ENCODE measurements at regions not wholly inside any gene's neighbourhood (a gene's known extent, or its start where the extent isn't known, plus 50 kb on each side); places are given as distances from the start of the nearest gene placed in this dataset.

GRCh38 chr17:72046643-72047612 is 73.9 kb upstream of the SOX9 start:
- TF ChIP-seq REST (IDR thresholded peaks at IDR 0.05; ENCODE audit: low read depth) (no peak), ZBTB7A (IDR thresholded peaks at IDR 0.05; ENCODE audit: low read depth) (no peak), FOXM1 (IDR thresholded peaks at IDR 0.05; ENCODE audit: borderline replicate concordance, low read depth) (no peak), NFIC (IDR thresholded peaks at IDR 0.05) (no peak), EGR1 (IDR thresholded peaks at IDR 0.05) (no peak), CREB1 (IDR thresholded peaks at IDR 0.05; ENCODE audit: low read depth) (no peak), TEAD4 (IDR thresholded peaks at IDR 0.05) (no peak), YY1 (IDR thresholded peaks at IDR 0.05; ENCODE audit: low read depth) (no peak), EP300 (IDR thresholded peaks at IDR 0.05; ENCODE audit: borderline replicate concordance) (no peak), CEBPB (IDR thresholded peaks at IDR 0.05) (no peak), TAF1 (IDR thresholded peaks at IDR 0.05; ENCODE audit: low read depth) (no peak), TCF12 (IDR thresholded peaks at IDR 0.05; ENCODE audit: low read depth) (no peak)
- TF ChIP-seq, protein P1, sequence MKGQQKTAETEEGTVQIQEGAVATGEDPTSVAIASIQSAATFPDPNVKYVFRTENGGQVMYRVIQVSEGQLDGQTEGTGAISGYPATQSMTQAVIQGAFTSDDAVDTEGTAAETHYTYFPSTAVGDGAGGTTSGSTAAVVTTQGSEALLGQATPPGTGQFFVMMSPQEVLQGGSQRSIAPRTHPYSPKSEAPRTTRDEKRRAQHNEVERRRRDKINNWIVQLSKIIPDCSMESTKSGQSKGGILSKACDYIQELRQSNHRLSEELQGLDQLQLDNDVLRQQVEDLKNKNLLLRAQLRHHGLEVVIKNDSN (IDR thresholded peaks at IDR 0.05) = no peak

- no peak for TF ChIP-seq TEAD4 (IDR thresholded peaks at IDR 0.05)
- TF ChIP-seq, protein P2, sequence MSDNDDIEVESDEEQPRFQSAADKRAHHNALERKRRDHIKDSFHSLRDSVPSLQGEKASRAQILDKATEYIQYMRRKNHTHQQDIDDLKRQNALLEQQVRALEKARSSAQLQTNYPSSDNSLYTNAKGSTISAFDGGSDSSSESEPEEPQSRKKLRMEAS (IDR thresholded peaks at IDR 0.05) = no peak
- TF ChIP-seq RAD21 (IDR thresholded peaks at IDR 0.05; ENCODE audit: low read depth) = no peak
- TF ChIP-seq EGR1 (IDR thresholded peaks at IDR 0.05) = no peak
- no peak for TF ChIP-seq NFIC (IDR thresholded peaks at IDR 0.05)
- TF ChIP-seq FOXM1 (IDR thresholded peaks at IDR 0.05; ENCODE audit: borderline replicate concordance, low read depth) = no peak
- no peak for TF ChIP-seq REST (IDR thresholded peaks at IDR 0.05; ENCODE audit: low read depth)
- TF ChIP-seq CREB1 (IDR thresholded peaks at IDR 0.05; ENCODE audit: low read depth) = no peak
Measured at GRCh38 chr17:72049914-72050313, 70.9 kb upstream of the SOX9 start.

DNA sequence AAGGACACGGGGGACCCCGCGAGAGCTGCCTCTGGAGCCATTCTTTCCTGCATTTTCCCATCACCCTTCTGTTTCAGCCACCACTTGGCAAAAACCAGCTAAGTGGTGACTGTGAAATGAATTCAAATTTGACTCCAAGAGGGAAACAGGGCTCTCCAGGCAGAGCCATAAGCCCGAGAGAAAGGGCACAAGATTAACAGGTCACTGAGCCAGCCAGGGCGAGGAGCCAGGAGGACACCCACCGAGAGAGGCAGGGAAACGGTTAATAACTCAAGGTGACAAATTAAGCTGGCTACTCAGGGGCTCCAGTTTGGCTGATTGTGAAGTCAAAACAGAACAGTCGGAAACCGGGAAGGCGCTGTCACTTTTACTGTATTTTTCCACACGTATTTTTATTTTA is 67.8 kb upstream of the SOX9 start:
- TF ChIP-seq, protein P1 (IDR thresholded peaks at IDR 0.05) = no peak
- no peak for TF ChIP-seq TAF1 (IDR thresholded peaks at IDR 0.05; ENCODE audit: low read depth)
- no peak for TF ChIP-seq REST (IDR thresholded peaks at IDR 0.05; ENCODE audit: low read depth)
- no peak for TF ChIP-seq YY1 (IDR thresholded peaks at IDR 0.05; ENCODE audit: low read depth)
- TF ChIP-seq EGR1 (IDR thresholded peaks at IDR 0.05) = no peak
- TF ChIP-seq CREB1 (IDR thresholded peaks at IDR 0.05; ENCODE audit: low read depth) = no peak
- no peak for TF ChIP-seq EP300 (IDR thresholded peaks at IDR 0.05; ENCODE audit: borderline replicate concordance)
- peak; percentile 29; the same call in 1 of the 2 replicates for TF ChIP-seq NFIC (IDR thresholded peaks at IDR 0.05)
- TF ChIP-seq CEBPB (IDR thresholded peaks at IDR 0.05) = no peak

DNA sequence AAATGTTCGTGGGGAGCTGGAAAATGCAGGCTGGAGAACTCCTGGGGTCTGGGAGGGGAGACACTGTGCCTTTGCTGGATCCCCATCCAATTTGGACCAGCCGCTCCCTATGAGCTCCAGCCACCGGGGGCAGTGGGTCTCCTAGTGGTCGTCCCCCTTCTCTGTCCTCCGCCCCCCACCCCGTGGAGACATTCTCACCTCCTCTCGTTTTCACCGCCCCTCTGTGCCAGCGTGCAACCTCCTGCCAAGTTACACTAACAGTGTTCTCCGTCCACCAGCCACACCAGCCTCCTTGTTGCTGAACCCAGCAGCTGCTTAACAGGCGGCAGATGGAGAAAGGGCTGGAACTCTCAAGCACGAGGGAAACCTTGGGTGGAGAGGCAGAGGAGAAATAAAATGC is 67.4 kb upstream of the SOX9 start:
- no peak for TF ChIP-seq NFIC (IDR thresholded peaks at IDR 0.05)
- no peak for TF ChIP-seq TCF12 (IDR thresholded peaks at IDR 0.05; ENCODE audit: low read depth)
- no peak for TF ChIP-seq EGR1 (IDR thresholded peaks at IDR 0.05)
- no peak for TF ChIP-seq CREB1 (IDR thresholded peaks at IDR 0.05; ENCODE audit: low read depth)
- no peak for TF ChIP-seq RAD21 (IDR thresholded peaks at IDR 0.05; ENCODE audit: low read depth)
- no peak for TF ChIP-seq ZBTB7A (IDR thresholded peaks at IDR 0.05; ENCODE audit: low read depth)
- TF ChIP-seq, protein P2 (IDR thresholded peaks at IDR 0.05) = no peak
- no peak for TF ChIP-seq EP300 (IDR thresholded peaks at IDR 0.05; ENCODE audit: borderline replicate concordance)
- TF ChIP-seq, protein P1 (IDR thresholded peaks at IDR 0.05) = no peak
- TF ChIP-seq REST (IDR thresholded peaks at IDR 0.05; ENCODE audit: low read depth) = no peak
- TF ChIP-seq YY1 (IDR thresholded peaks at IDR 0.05; ENCODE audit: low read depth) = no peak
- TF ChIP-seq TAF1 (IDR thresholded peaks at IDR 0.05; ENCODE audit: low read depth) = no peak
- no peak for TF ChIP-seq TEAD4 (IDR thresholded peaks at IDR 0.05)
- no peak for TF ChIP-seq CEBPB (IDR thresholded peaks at IDR 0.05)
